GM19351 (cell line): ENCODE measurements at regions not wholly inside any gene's neighbourhood (a gene's known extent, or its start where the extent isn't known, plus 50 kb on each side); places are given as distances from the start of the nearest gene placed in this dataset.
"Not testable (repeated sequence)": the region's sequence is repeated elsewhere in the genome, so short reads cannot be mapped to it uniquely, and the experiment has no call there.

Experiments used
- ATAC-seq: cut with Tn5 transposase; IDR thresholded peaks from one replicate; pipeline ENCODE4 v1.9.1; 2021; ENCODE audit warnings: mild to moderate bottlenecking, moderate library complexity; ENCODE audit not compliant: unreplicated experiment

DNA sequence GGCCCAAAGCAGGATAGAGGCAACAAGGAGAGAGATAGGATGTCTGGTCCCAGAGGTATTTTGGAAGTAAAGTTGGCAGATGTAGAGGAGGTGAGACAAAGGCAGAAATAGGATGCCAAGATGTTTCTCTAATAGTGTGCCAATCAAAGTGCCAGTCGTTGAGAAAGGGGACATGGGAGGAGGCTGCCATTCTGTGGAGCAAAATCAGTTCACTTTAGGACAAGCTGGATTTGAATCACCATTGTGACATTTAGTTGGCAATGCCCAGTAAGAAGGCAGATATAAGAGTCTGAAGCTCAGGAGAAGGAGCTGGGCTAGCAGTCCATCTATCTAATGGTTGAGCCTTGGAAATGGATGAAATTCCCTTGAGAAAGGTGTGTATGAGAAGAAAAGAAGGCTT lies 53.8 kb downstream of the ADRB2 start:
- ATAC-seq = no peak

DNA sequence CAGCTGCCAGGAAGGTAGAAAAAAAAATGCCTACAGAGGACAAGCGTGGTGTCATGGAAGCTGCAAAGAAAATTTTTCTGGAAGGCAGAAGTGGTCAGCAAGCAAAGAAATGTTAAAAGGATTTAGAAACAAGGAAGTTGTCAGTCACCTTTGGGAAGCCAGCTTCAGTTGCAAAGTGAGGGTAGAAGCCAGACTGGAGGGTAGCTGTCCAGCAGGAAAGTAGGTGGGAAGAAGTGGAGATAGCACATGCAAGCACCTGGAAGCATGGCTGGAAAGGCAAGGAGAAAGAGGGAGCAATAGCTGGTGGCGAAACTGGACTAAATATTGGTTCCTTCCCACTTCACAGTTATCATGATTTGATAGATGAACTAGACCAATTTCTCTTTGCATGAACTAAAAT lies 54.3 kb downstream of the ADRB2 start:
- no peak for ATAC-seq

DNA sequence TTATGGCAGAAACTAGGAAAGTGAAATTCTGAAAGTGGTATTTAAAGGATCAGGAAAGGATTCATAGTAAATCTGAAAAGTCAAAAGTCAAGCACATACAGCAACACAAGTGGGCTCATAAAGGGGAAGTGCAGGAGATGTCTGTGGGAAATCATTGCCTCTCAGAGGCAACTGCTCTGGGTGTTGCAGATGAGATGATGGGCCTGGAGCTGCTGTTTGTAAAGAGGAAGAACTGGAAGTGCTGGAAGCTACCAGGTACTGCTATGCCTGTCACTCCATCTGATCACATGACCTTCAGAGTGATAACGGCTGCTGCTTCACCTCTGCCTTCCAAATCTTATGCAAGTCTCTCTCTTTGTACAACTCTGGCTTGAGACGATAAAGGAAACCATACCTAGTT lies 55.9 kb downstream of the ADRB2 start:
- ATAC-seq = no peak

DNA sequence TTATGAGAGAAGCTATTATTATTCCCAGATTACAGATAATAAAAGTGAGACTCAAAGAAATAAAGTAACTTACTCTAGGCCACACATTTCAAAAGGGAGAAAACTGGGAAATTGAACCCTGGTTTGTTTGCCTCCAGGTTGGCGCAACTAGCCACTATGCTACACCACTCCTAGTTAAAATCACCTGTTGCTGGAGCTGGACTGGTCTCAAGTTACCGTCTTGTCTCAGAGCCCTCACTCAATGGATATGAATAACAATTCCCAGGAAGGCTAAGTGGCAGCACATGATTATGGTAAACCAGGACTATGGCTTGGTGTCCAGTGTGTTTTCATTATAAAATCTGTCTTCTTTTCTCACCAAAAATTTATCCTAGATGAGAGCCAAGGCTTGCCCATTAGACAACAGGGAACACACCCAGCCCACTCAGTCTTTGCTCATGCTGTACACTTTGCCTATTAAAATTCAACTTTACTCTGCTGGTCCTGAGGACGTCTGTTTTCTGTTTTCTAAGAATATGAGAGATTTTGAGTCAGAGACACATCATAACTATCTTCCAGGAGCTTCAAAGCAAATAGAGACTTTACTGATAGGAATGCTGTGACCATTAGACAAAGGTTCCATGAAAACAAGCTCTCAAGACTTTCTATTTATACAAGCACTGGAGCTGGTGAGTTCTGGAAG lies 58.1 kb downstream of the ADRB2 start:
- no peak for ATAC-seq

DNA sequence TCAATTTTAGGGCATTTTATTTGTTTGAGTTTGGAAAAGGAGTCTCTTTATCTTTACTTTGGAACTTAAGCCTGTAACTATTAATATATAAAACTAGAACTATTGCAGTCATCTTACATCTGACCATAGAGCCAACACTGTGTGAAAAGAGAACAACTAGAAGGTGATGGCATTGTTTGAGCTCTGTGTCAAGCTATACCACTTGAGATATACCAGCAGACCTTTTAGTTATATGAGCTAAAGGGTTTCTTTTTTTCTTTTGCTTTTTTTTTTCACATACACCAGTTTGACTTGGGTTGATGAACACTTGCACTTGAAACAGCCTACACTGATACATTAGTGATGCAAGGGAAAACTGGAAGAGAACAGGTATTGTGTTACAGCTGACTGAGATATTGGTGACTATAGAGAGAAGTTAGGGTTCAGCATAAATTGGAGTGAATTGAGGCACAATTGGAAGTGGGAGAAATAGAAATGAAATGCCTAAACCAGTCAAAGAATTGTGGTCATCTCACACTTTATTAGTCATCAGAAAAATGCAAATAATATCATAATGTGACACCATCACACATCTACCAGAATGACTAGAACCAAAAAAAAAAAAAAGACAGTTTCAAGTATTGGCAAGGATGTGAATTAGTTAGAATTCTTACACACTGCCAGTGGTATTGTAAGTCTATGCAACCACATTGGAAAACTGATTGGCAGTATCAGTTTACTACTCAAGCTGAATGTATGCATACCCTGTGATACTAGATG lies 60.9 kb downstream of the ADRB2 start:
- ATAC-seq = no peak

DNA sequence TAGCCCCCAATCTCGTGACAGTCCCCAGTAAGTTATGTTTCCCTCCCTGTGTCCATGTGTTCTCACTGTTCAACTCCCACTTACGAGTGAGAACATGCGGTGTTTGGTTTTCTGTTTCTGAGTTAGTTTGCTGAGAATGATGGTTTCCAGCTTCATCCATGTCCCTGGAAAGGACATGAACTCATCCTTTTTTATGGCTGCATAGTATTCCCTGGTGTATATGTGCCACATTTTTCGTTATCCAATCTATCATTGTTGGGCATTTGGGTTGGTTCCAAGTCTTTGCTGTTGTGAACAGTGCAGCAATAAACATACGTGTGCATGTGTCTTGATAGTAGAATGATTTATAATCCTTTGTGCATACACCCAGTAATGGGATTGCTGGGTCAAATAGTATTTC lies 63.5 kb downstream of the ADRB2 start:
- not testable (repeated sequence) for ATAC-seq

DNA sequence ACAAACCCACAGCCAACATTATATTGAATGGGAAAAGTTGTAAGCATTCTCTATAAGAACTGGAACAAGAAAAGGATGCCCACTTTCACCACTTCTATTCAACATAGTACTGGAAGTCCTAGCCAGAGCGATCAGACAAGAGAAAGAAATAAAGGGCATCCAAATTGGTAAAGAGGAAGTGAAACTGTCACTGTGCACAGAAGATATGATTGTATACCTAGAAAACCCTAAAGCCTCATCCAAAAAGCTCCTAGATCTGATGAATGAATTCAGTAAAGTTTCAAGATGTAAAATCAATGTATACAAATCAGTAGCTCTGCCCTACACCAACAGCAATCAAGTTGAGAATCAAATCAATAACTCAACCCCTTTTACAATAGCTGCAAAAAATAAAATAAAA lies 69.0 kb downstream of the ADRB2 start:
- not testable (repeated sequence) for ATAC-seq

DNA sequence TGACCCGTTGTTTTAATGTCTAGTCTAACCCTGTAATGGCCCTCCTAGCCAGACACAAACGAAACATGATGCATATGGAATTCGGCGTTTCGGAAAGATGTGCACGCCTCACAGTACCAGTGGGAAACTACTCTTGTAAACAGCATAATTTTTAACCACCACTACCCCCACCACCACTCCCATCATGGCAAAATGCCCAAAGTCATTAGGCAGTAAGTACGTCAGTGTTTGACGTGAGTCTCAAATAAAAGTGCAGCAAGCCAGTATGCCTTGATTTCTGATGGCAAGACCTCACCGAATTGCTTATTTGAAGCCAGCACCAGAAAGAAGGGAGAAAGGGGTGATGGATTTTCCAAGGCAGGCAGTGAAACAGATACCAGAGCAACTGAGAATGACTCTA lies 71.4 kb downstream of the ADRB2 start:
- no peak for ATAC-seq

DNA sequence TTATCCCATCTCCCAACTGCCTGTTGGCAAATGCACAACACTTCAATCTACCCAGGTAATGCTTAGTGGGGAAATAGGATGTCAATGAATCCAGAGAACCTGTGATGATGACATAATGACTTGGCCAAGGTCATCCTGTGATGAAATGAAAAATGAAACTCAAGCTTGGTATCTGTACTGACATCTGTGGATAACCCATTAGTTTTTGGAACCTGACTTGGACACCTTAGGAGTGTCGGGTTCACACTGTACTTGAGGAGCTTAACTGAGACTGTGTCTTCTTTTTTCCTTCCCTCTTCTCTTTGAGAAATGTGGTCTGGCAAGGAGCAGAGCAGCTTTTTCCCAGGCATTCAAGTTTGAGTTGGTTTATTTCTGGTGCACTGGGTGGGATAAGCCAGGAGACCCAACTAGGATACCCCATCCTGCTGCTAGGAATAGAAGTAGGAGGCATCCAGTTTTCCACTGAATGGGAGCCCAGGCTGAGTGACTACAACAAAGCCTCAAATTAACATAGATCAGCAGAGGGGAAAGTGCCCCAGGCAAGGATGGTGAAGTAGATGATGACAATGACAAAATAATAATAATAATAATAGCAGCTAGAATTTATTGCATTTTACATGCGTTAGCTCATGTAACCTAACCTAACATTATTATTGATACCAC lies 72.1 kb downstream of the ADRB2 start:
- no peak for ATAC-seq

DNA sequence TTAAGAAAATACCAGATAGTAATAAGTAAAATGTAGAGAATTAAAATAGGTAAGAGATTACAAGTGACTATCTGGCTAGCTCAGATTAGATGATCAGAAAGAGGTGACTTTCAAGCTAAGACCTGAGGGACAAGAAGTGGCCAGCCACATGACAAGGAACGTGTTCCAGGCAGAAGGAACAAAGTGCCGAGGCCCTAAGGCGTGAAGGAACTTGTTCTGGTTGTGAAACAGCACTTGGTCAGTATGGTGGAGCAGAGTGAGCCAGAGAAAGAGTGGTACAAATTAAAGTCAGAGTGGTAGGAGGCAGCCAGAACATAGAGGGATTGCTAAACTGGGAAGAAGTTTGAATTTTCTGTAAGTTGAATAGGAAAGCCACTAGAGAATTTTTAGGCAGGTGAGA lies 73.6 kb downstream of the ADRB2 start:
- no peak for ATAC-seq

DNA sequence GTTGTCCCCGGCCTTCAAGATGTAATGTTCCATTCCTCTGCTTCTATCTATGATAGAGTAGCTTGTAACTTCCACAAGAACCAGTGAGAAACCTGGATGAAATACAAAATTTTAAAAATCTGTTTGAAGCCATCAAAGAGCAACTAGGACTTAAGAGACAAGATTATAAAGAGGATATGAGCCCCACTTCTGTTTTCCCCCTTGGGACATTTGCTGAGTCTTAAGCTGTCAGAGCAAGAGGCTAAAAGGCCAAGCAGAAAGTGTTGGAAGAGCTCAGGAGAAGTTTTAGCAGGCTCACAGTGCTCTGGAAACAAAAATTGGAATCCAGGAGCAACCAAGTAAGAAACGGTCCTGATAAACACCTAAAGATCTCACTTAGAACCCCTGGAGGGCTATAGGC lies 76.1 kb downstream of the ADRB2 start:
- no peak for ATAC-seq

DNA sequence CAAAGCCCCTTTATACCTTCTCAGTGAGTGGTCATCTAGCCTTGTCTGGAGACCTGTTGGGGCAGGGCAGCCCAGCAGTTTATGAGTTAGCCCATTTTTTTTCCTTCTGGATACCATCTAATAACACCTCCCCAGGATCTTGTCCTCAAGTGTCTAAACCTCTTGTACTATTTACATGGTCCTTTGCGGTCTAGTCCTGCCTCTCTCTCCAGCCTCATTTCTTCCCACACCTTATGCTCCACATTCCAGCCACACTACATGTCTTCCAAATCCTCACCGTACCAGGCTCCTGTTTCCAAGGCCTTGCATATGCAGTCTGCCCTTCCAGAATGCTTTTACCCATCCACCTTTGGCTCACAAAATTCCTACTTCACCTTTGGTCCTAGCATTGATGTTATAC lies 77.2 kb downstream of the ADRB2 start:
- ATAC-seq = no peak

DNA sequence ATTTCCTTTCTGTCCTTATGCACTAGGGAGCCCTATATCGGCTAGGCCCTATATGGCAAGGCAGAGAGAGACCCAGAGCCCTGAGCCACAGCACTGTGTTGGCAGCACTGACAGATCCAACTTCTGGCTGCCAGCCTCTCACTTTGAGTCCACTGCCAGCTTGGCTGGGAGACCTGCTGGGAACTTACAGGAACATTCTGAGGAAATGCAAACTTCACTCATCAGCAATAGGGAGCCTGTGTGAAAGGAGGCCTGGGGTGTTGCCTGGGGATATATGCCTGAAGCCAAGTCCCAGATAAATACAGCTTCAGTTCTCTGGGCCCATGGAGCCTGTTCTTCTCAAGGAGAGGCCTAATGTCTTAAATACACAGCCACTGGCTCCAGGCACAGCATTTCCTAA lies 78.0 kb downstream of the ADRB2 start:
- no peak for ATAC-seq

DNA sequence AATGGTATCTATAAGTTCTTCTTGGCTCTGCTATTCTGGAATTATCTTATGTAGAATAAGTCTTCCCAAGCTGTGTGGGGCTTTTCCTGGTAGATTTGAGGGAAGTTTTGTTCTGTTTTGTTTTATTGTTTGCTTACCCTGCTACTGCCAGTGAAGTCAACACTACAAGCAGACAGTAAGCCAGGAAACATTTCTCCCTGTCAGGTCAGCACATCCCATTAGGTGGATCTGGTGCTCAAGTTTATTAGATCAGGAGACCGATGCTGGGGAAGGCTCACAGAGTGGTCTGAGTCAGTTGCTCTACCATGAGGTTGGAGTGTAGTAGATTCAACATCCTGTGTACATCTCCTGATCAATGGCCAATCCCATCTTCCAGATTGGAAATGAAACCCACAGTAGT lies 79.1 kb downstream of the ADRB2 start:
- no peak for ATAC-seq

DNA sequence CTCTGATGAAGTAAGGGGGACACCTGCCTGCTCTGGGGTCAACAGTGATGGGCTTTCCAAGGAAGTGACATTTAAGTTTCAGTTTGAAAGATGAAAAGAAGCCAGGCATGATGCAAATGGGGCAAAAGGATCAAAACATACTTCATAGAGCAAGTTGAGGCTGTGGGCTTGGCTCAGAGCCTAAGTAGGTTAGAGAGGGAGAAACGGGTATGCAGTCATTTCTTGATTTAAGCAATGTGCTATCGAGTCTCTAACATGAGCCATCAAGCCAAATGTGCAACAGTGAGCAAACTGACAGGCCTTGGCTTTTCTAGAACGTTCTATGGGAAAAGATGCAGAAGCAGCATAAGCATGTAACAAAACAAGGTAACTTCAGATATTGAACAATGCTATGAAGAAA lies 80.6 kb downstream of the ADRB2 start:
- ATAC-seq = no peak

DNA sequence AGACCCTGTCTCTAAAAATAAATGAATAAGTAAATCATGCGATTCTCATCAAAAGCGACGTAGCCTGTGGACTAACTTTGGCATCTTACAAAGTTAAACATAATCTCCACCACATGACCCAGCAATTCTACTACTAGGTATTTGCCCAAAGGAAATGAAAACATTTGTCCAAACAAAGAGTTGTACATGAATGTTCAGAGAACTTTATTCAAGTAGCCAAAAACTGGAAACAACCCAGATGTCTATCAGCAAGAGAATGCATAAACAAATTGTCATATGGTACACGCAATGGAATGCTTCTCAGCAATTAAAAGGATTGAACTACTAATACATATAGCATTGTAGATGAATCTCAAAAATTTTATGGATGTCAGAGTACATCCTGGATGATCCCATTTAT lies 82.6 kb downstream of the ADRB2 start:
- no peak for ATAC-seq

DNA sequence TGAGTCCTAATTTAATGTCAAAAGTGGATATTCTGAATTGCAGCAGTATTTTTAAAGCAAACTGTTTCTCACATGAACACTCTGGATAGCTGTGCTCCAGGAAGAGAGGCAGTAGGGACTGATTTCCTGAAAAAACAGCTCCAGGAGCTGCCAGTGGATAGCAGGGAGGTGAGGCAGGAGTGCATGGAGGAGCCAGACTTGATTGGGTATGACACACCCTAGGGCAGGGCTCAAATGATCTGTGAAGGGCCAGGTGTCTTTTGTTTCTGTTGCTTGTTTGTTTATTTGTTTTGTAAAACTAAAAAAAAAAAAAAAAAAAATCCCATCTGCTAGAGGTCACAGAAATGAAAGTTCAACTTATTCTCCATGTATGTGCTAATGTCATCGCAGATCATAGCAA lies 83.4 kb downstream of the ADRB2 start:
- no peak for ATAC-seq

DNA sequence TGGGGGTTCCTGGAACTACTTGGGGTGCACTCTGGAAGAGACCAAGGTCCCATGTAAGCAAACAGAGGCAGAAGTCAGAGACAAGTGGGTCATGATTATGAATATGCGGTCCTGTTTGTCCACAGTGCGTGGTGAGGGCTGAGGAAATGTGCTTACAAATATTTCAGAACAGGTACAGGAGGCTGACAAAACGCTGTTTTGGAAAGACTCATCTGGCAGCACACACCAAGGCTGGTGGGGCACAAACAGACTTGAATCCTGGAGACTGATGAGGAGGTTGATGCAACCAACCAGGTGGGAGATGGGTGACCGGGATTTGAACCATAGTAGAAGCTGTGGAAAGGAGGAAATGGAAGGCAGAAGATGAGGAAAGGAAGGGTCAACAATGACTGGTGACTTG lies 83.8 kb downstream of the ADRB2 start:
- ATAC-seq = no peak

DNA sequence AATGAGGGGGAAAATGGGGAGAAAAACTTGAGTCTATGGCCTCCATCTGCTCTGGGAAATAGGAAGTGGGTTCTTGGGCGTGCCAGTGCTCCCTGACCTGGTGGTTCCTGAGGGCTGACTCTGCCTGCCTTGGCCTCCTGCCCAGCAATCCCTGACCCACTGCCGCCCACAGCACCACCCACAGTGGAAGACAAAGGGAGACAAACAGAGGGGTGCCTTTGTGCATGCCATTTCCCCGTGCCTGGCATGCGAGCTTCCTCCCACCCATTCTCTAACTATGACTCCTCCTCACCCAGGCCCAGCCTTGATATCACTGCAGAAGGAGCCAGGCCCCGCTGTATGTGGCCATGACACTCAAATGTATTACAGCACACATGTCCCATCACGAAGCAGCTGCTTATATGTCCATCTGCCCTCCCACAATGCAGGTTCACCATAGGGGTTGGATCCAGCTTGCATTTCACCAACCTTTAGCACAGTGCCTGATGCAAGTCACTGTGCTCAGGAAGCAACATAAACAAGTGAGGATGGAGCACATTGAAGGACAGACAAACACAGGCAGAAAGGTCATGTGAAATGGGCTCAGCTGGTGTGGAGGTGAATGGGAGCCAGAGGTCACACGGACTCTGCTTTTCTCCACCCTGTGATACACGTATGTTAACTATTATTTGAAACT lies 84.4 kb downstream of the ADRB2 start:
- ATAC-seq = no peak

DNA sequence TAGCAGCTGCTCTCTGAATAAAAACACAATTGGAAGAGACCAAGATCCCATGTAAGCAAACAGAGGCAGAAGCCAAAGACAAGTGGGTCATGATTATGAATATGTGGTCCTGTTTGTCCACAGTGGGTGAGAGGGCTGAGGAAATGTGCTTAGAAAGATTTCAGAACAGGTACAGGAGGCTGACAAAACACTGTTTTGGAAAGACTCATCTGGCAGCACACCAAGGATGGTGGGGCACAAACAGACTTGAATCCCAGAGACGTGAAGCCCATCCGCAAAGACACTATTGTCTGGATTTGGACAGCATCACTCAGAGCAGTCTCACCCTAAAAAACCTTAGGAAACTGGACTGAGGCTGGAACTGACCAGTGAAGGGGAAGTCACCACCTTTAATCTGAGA lies 85.0 kb downstream of the ADRB2 start:
- no peak for ATAC-seq

DNA sequence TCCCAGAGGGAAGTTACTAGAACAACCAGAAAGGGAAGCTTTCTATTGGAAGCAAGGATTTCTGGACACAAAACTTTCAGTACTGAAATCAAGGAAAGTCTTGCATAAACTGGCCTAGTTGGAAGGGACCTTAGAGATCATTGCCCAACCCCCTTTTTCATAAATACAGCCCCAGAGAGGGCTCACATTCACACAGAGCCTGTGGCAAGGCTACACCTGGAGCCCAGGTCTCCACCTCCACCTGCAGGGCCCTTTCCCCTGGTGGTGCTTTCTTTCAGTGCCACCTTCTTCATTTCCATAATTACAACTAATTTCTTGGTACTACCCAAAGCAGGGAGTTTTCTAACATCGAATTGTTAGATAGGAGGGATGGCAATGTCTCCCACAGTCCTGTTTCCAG lies 85.7 kb downstream of the ADRB2 start:
- ATAC-seq = no peak
